Mucosa of descending colon (tissue), 3 donors: ENCODE measurements at regions not wholly inside any gene's neighbourhood (a gene's known extent, or its start where the extent isn't known, plus 50 kb on each side); places are given as distances from the start of the nearest gene placed in this dataset.

Source experiments
- ATAC-seq: fragments of 200-7000 bp; cut with Tn5 transposase; one replicate; pipeline ENCODE4 v1.9.1; 2020; ENCODE audit warnings: mild to moderate bottlenecking, moderate library complexity
- DNase-seq, 3 donors: peaks; one replicate each; pipeline ENCODE4 v3.0.0-alpha.2; 2020
- H3K36me3 ChIP-seq: fragments of 200-600 bp; one replicate; pipeline ENCODE4 v1.8.0; 2021; ENCODE audit warnings: low read depth, mild to moderate bottlenecking
- H3K4me1 ChIP-seq: fragments of 200-600 bp; one replicate; pipeline ENCODE4 v1.8.0; 2021; ENCODE audit warnings: low read depth, mild to moderate bottlenecking
- H3K4me3 ChIP-seq: fragments of 200-600 bp; one replicate; pipeline ENCODE4 v1.8.0; 2021; ENCODE audit warnings: mild to moderate bottlenecking
- H3K9me3 ChIP-seq: fragments of 200-600 bp; one replicate; pipeline ENCODE4 v1.8.0; 2021; ENCODE audit warnings: mild to moderate bottlenecking
- CTCF ChIP-seq: fragments of 200-600 bp; IDR thresholded peaks from one replicate; pipeline ENCODE4 v1.8.0; 2022; ENCODE audit warnings: antibody characterized with exemption, mild to moderate bottlenecking
- intact Hi-C, 2 donors: fragments of 100-400 bp; cut with DNase I in 1 of 2; cut with micrococcal nuclease in 1 of 2; formaldehyde crosslinking; loops; one replicate each; pipeline versions ENCODE4 v1.11.0 to v1.11.1; 2022; cut with DNase I, micrococcal nuclease
- donor health status: DM: no; HTN: no; CAD: no; lungs with moderate emphysema.
- donor health status: DM: no; HTN: no; CAD: no.
- donor health status: DM: no; HTN: yes; CAD: no.

GRCh38 chr13:42720113-42720857 is 61.1 kb upstream of the FAM216B start:
- intact Hi-C loops = no loop called here
- Histone ChIP-seq H3K4me3 (no peak overlapping the region), H3K9me3 (no peaks in the 10 kb centered on the region), H3K4me1 (no peaks in the 10 kb centered on the region), H3K36me3 (no peaks in the 10 kb centered on the region)
- no peak for TF ChIP-seq CTCF
- ATAC-seq = peak; percentile 100
- DNase-seq = peak in 1 of 3 donors; percentile 32

GRCh38 chr13:42720858-42721219 is 60.5 kb upstream of the FAM216B start:
- TF ChIP-seq CTCF = no peak
- ATAC-seq (no peak), DNase-seq (no peak)
- no peak overlapping the region for H3K4me3 ChIP-seq
- intact Hi-C loops = no loop called here
- no peaks in the 10 kb centered on the region for H3K9me3 ChIP-seq
- no peaks in the 10 kb centered on the region for H3K4me1 ChIP-seq
- no peaks in the 10 kb centered on the region for H3K36me3 ChIP-seq

GRCh38 chr13:42722883-42723539 is 58.4 kb upstream of the FAM216B start:
- ATAC-seq (no peak), DNase-seq (no peak)
- H3K9me3 ChIP-seq = peaks cover 3% of the 10 kb centered on the region
- H3K36me3 ChIP-seq = no peaks in the 10 kb centered on the region
- H3K4me1 ChIP-seq = no peaks in the 10 kb centered on the region
- intact Hi-C loops = no loop called here
- TF ChIP-seq CTCF = no peak
- no peak overlapping the region for H3K4me3 ChIP-seq

- no peak overlapping the region for H3K4me3 ChIP-seq
- ATAC-seq = no peak
Observed at GRCh38 chr13:42728507-42729180, 52.7 kb upstream of the FAM216B start.

GRCh38 chr13:42729857-42730402 is 51.5 kb upstream of the FAM216B start:
- H3K4me3 ChIP-seq = no peak overlapping the region
- no peaks in the 10 kb centered on the region for H3K4me1 ChIP-seq
- H3K9me3 ChIP-seq = peaks cover 3% of the 10 kb centered on the region
- no peaks in the 10 kb centered on the region for H3K36me3 ChIP-seq
- intact Hi-C loops = no loop called here
- ATAC-seq (no peak), DNase-seq (no peak)
- TF ChIP-seq CTCF = no peak

More at GRCh38 chr13:42728507-42729180, 52.7 kb upstream of the FAM216B start:
- DNase-seq = no peak
- no peaks in the 10 kb centered on the region for H3K4me1 ChIP-seq
- intact Hi-C loops = no loop called here
- H3K9me3 ChIP-seq = peaks cover 3% of the 10 kb centered on the region
- no peak for TF ChIP-seq CTCF
- no peaks in the 10 kb centered on the region for H3K36me3 ChIP-seq
